IMR-90 (cell line): ENCODE measurements at regions not wholly inside any gene's neighbourhood (a gene's known extent, or its start where the extent isn't known, plus 50 kb on each side); places are given as distances from the start of the nearest gene placed in this dataset.

Source experiments
- ATAC-seq: fragments of 200-7000 bp; cut with Tn5 transposase; 2 replicates; pipeline ENCODE4 v1.9.1; 2020; ENCODE audit warnings: low read depth, mild to moderate bottlenecking, moderate library complexity
- BruUV-seq: library from RNA; stranded (reverse); fragments of 400-500 nt; replicated peaks from 2 replicates; lab custom pipeline; 2021; lab: Mats Ljungman, UMichigan
- CTCF ChIA-PET: fragments of 300-600 bp; formaldehyde crosslinking; extraction: SDS; loops from one replicate; lab custom pipeline; 2021; ENCODE audit warnings: antibody characterized with exemption; lab: Yijun Ruan, JAX
- POLR2A ChIA-PET: fragments of 300-600 bp; sonication (Branson Sonifier 250); formaldehyde crosslinking; loops from one replicate; lab custom pipeline; 2022; ENCODE audit warnings: antibody characterized with exemption; ENCODE audit not compliant: unreplicated experiment; lab: Charles Lee
- DNase-seq: peaks from one replicate; pipeline ENCODE4 v3.0.0; 2013
- H2AFZ ChIP-seq: replicated peaks from 2 replicates; pipeline ENCODE3; 2013; ENCODE audit warnings: low read length, mild to moderate bottlenecking; ENCODE audit not compliant: poor library complexity
- H2AK5ac ChIP-seq: 2 replicates; pipeline ENCODE4 v1.6.1; 2013; ENCODE audit warnings: low read depth, low read length, inconsistent platforms
- H2AK9ac ChIP-seq: replicated peaks from 2 replicates; pipeline ENCODE3; 2013; ENCODE audit warnings: mild to moderate bottlenecking, low read depth, low read length, moderate library complexity; ENCODE audit not compliant: poor library complexity
- H2BK120ac ChIP-seq: 2 replicates; pipeline ENCODE4 v1.6.1; 2013; ENCODE audit warnings: low read depth, low read length, inconsistent platforms
- H2BK15ac ChIP-seq: 3 replicates; pipeline ENCODE4 v1.6.1; 2013; ENCODE audit warnings: low read depth, low read length, inconsistent platforms
- H2BK20ac ChIP-seq: 2 replicates; pipeline ENCODE4 v1.6.1; 2013; ENCODE audit warnings: low read depth, mild to moderate bottlenecking, inconsistent platforms, low read length, moderate library complexity
- H2BK5ac ChIP-seq: 2 replicates; pipeline ENCODE4 v1.6.1; 2013; ENCODE audit warnings: mild to moderate bottlenecking, low read depth, low read length, inconsistent platforms; ENCODE audit not compliant: poor library complexity, severe bottlenecking
- H3K14ac ChIP-seq: replicated peaks from 2 replicates; pipeline ENCODE4 v1.6.1; 2013; ENCODE audit warnings: low read depth, low read length, inconsistent platforms
- H3K18ac ChIP-seq: 2 replicates; pipeline ENCODE4 v1.6.1; 2013; ENCODE audit warnings: low read depth, low read length, control low read depth
- H3K23ac ChIP-seq: 2 replicates; pipeline ENCODE4 v1.6.1; 2013; ENCODE audit warnings: low read depth, low read length, inconsistent platforms
- H3K27ac ChIP-seq: 2 replicates; pipeline ENCODE4 v1.5.1; 2013; ENCODE audit warnings: mild to moderate bottlenecking, control low read depth, low read length; ENCODE audit not compliant: insufficient read depth
- H3K27me3 ChIP-seq: 2 replicates; pipeline ENCODE4 v1.6.1; 2013; ENCODE audit warnings: low read length; ENCODE audit not compliant: control insufficient read depth, insufficient read depth
- H3K36me3 ChIP-seq: 2 replicates; pipeline ENCODE4 v1.6.1; 2013; ENCODE audit warnings: low read length, mixed read lengths; ENCODE audit not compliant: control insufficient read depth, insufficient read depth
- H3K4ac ChIP-seq: 2 replicates; pipeline ENCODE4 v1.6.1; 2013; ENCODE audit warnings: low read depth, low read length, inconsistent platforms
- H3K4me1 ChIP-seq: 2 replicates; pipeline ENCODE4 v1.6.1; 2013; ENCODE audit warnings: low read length, mixed read lengths; ENCODE audit not compliant: control insufficient read depth, insufficient read depth
- H3K4me2 ChIP-seq: 2 replicates; pipeline ENCODE4 v1.6.1; 2013; ENCODE audit warnings: low read depth, mild to moderate bottlenecking, control low read depth, low read length, moderate library complexity
- H3K4me3 ChIP-seq: 2 replicates; pipeline ENCODE4 v1.5.1; 2013; ENCODE audit warnings: low read depth, mild to moderate bottlenecking, control low read depth, low read length, moderate library complexity; ENCODE audit not compliant: insufficient read depth
- H3K56ac ChIP-seq: 2 replicates; pipeline ENCODE4 v1.6.1; 2013; ENCODE audit warnings: low read length, inconsistent platforms; ENCODE audit not compliant: insufficient read depth; ENCODE audit errors: extremely low read depth
- H3K79me1 ChIP-seq, 2 experiments: 2 replicates each; pipeline ENCODE4 v1.6.1; 2013; ENCODE audit warnings: low read length in 2 of 2, inconsistent platforms in 1 of 2, low read depth in 1 of 2
- H3K9ac ChIP-seq: 2 replicates; pipeline ENCODE4 v1.6.1; 2013; ENCODE audit warnings: low read depth, low read length, control low read depth
- H3K9me1 ChIP-seq: 2 replicates; pipeline ENCODE4 v1.6.1; 2013; ENCODE audit warnings: low read length, inconsistent platforms; ENCODE audit not compliant: insufficient read depth
- H3K9me3 ChIP-seq: 2 replicates; pipeline ENCODE4 v1.6.1; 2013; ENCODE audit warnings: low read length; ENCODE audit not compliant: control insufficient read depth, insufficient read depth
- H4K20me1 ChIP-seq: 2 replicates; pipeline ENCODE4 v1.6.1; 2013; ENCODE audit warnings: low read length, inconsistent platforms; ENCODE audit not compliant: insufficient read depth
- H4K5ac ChIP-seq: 2 replicates; pipeline ENCODE4 v1.6.1; 2013; ENCODE audit warnings: mild to moderate bottlenecking, low read depth, low read length, control low read depth
- H4K8ac ChIP-seq, 2 experiments: 2 replicates each; pipeline ENCODE4 v1.6.1; 2013; ENCODE audit warnings: low read depth in 2 of 2, low read length in 2 of 2, control low read depth in 1 of 2, inconsistent platforms in 1 of 2
- H4K91ac ChIP-seq: 2 replicates; pipeline ENCODE4 v1.6.1; 2013; ENCODE audit warnings: low read depth, low read length, inconsistent platforms; ENCODE audit not compliant: insufficient read depth
- BHLHE40 ChIP-seq: fragments of 150-350 bp; IDR thresholded peaks from 2 replicates; pipeline ENCODE4 v1.6.1; 2016; ENCODE audit warnings: mild to moderate bottlenecking, low read depth, low read length
- CEBPB ChIP-seq: IDR thresholded peaks from 2 replicates; pipeline ENCODE4 v1.6.1; 2012; ENCODE audit warnings: low read depth, low read length, improper control_type of control experiment
- CHD1 ChIP-seq: IDR thresholded peaks from 2 replicates; pipeline ENCODE4 v1.6.1; 2012; ENCODE audit warnings: low read depth, low read length, improper control_type of control experiment
- FOS ChIP-seq: fragments of 150-350 bp; IDR thresholded peaks from 2 replicates; pipeline ENCODE4 v1.6.1; 2016; ENCODE audit warnings: low read depth, low read length
- MAFK ChIP-seq: IDR thresholded peaks from 2 replicates; pipeline ENCODE4 v1.6.1; 2012; ENCODE audit warnings: low read depth, low read length, improper control_type of control experiment
- MAZ ChIP-seq: IDR thresholded peaks from 2 replicates; pipeline ENCODE4 v1.6.1; 2012; ENCODE audit warnings: low read depth, mild to moderate bottlenecking, low read length, improper control_type of control experiment, moderate library complexity, borderline replicate concordance
- MXI1 ChIP-seq: IDR thresholded peaks from 2 replicates; pipeline ENCODE4 v1.6.1; 2012; ENCODE audit warnings: low read depth, mild to moderate bottlenecking, low read length, moderate library complexity, borderline replicate concordance
- NFE2L2 ChIP-seq: fragments of 150-350 bp; IDR thresholded peaks from 2 replicates; pipeline ENCODE4 v1.6.1; 2016; ENCODE audit warnings: low read depth, mild to moderate bottlenecking, low read length
- POLR2A ChIP-seq: IDR thresholded peaks from 2 replicates; pipeline ENCODE4 v1.6.1; 2012; ENCODE audit warnings: mild to moderate bottlenecking, low read depth, low read length
- RAD21 ChIP-seq: IDR thresholded peaks from 2 replicates; pipeline ENCODE4 v1.6.1; 2012; ENCODE audit warnings: low read length, improper control_type of control experiment
- RCOR1 ChIP-seq: IDR thresholded peaks from 2 replicates; pipeline ENCODE4 v1.6.1; 2012; ENCODE audit warnings: mild to moderate bottlenecking, low read length, improper control_type of control experiment; ENCODE audit not compliant: insufficient replicate concordance
- RFX5 ChIP-seq: IDR thresholded peaks from 2 replicates; pipeline ENCODE4 v1.8.0; 2012; ENCODE audit warnings: low read depth, mild to moderate bottlenecking, low read length, moderate library complexity
- SMC3 ChIP-seq: fragments of 150-350 bp; IDR thresholded peaks from 2 replicates; pipeline ENCODE4 v1.6.1; 2016; ENCODE audit warnings: low read depth, mild to moderate bottlenecking, antibody characterized with exemption, low read length, moderate library complexity
- WGBS, 2 experiments: methylation state at CpG; one replicate each; pipeline versions ENCODE4 v1.1.5 to v1.1.7; 2013; ENCODE audit warnings: missing lambda C conversion rate in 2 of 2; ENCODE audit not compliant: insufficient read length in 1 of 2; ENCODE audit errors: extremely low coverage in 2 of 2; 5-methylcytosine and 5-hydroxymethylcytosine counted together
- dilution Hi-C: fragments of 300-500 bp; cut with HindIII; formaldehyde crosslinking; loops from one replicate; pipeline ENCODE4 v1.14.3; 2018; ENCODE audit warnings: low sequenced_read_pairs; ENCODE audit not compliant: unreplicated experiment
- in situ Hi-C: fragments of 300-500 bp; cut with MboI; formaldehyde crosslinking; loops from 3 replicates; pipeline ENCODE4 v1.14.3; 2019; ENCODE audit warnings: low sequenced_read_pairs, inconsistent platforms, mixed read lengths
- intact Hi-C: fragments of 100-400 bp; cut with micrococcal nuclease; formaldehyde crosslinking; loops from 2 replicates; pipeline ENCODE4 v1.10.0; 2022
- TF ChIP-seq, protein P1 (sequence below): fragments of 150-350 bp; IDR thresholded peaks from 2 replicates; pipeline ENCODE4 v1.6.1; 2017; ENCODE audit warnings: mild to moderate bottlenecking, antibody characterized with exemption, low read length, low read depth
- TF ChIP-seq, protein P2 (sequence below): conservative IDR thresholded peaks from 2 replicates; pipeline ENCODE4 v1.5.1; 2012; ENCODE audit warnings: mild to moderate bottlenecking, low read depth, low read length, improper control_type of control experiment

DNA sequence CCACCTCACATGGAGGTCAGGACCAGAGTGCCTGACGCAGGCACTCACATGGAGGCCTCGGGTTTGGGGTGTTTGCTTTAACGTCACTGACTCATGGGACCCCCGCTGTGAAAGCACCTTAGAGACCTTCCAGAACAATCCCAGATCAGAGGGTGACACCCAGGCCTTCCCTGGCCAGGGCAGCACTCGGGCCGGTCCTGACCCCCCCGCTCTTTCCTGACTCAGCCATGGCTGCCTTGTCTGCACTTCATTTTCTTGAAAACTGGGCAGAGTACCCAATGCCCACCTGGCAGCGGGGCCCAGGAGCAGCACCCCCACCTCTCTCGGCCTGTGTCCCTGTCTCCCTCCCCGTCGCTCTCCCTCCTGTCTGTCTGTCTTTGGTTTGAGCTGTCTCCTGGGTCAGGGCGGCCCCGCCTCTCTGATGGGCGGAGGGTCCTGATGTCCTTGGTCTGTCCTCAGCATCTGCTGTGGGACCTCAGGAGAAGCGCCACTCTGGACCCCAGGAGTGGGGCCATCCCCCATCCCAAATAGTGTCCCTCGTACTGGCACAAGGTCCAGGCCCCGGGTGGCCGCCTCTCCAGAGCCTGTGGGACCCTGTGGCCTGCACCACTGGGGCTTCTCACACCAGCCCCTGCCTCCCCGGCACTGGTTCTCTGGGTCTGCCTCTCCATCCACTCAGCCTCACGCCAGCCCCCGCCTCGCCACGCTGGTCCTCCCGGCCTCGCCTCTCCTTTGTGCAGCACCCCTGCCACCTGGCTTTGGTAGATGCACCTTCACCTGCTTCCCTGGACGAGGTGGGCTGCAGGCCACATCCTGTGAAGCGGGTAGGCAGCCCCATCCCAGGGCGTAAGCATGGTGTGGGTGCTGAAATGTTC lies 55.9 kb upstream of the ZNF469 start:
- no peak overlapping the region for H3K27ac ChIP-seq
- H3K9me3 ChIP-seq = no peaks in the 10 kb centered on the region
- peak overlapping the region; percentile 76; the same call in 1 of the 2 replicates for H4K5ac ChIP-seq
- no peak overlapping the region for H3K4me2 ChIP-seq
- peak overlapping the region; percentile 94 for H4K91ac ChIP-seq
- no peak overlapping the region for H3K4me3 ChIP-seq
- peak overlapping the region; percentile 99 for H3K4ac ChIP-seq
- peak overlapping the region; percentile 35 for H2BK5ac ChIP-seq
- no peak for ATAC-seq
- no peaks in the 10 kb centered on the region for H3K27me3 ChIP-seq
- H3K9me1 ChIP-seq = peaks cover 23% of the 10 kb centered on the region
- H3K79me1 ChIP-seq = peaks cover 12 to 22% of the 10 kb centered on the region in 2 experiments; a peak in 3 of 4 replicates
- H3K23ac ChIP-seq = no peak overlapping the region
- H3K36me3 ChIP-seq = no peaks in the 10 kb centered on the region
- ChIA-PET POLR2A (no interaction called here), CTCF (no interaction called here)
- no peak for DNase-seq
- 89% methylated on average over 11 of the region's 28 CpGs; no CpG with 5 or more reads in 1 of the 2 experiments for WGBS, 2 experiments
- H2AK5ac ChIP-seq = peak overlapping the region; percentile 98
- H3K56ac ChIP-seq = no peak overlapping the region; the same call in 1 of the 2 replicates
- H3K4me1 ChIP-seq = peaks cover 8% of the 10 kb centered on the region
- H2AFZ ChIP-seq = peak overlapping the region; percentile 37
- H2BK15ac ChIP-seq = peak overlapping the region; percentile 91; the same call in 1 of the 3 replicates
- H3K9ac ChIP-seq = no peak overlapping the region
- dilution Hi-C loops (no loop called here), in situ Hi-C loops (no loop called here), intact Hi-C loops (no loop called here)
- no TSS peak for BruUV-seq
- no peak overlapping the region; the same call in 1 of the 2 replicates for H3K18ac ChIP-seq
- H2BK20ac ChIP-seq = peak overlapping the region; percentile 82
- H2AK9ac ChIP-seq = peak overlapping the region; percentile 73
- peak overlapping the region; percentile 100 for H2BK120ac ChIP-seq
- H4K20me1 ChIP-seq = no peaks in the 10 kb centered on the region
- H3K14ac ChIP-seq = peak overlapping the region; percentile 63
- H4K8ac ChIP-seq = peak overlapping the region; percentile 28 to 52; a peak in 2 of 4 replicates
- no peak for TF ChIP-seq MAZ
- TF ChIP-seq FOS = no peak
- TF ChIP-seq SMC3 = no peak
- TF ChIP-seq MXI1 = no peak
- no peak for TF ChIP-seq MAFK
- no peak for TF ChIP-seq POLR2A
- TF ChIP-seq, protein P1, sequence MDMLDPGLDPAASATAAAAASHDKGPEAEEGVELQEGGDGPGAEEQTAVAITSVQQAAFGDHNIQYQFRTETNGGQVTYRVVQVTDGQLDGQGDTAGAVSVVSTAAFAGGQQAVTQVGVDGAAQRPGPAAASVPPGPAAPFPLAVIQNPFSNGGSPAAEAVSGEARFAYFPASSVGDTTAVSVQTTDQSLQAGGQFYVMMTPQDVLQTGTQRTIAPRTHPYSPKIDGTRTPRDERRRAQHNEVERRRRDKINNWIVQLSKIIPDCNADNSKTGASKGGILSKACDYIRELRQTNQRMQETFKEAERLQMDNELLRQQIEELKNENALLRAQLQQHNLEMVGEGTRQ = no peak
- TF ChIP-seq RFX5 = no peak
- TF ChIP-seq, protein P2, sequence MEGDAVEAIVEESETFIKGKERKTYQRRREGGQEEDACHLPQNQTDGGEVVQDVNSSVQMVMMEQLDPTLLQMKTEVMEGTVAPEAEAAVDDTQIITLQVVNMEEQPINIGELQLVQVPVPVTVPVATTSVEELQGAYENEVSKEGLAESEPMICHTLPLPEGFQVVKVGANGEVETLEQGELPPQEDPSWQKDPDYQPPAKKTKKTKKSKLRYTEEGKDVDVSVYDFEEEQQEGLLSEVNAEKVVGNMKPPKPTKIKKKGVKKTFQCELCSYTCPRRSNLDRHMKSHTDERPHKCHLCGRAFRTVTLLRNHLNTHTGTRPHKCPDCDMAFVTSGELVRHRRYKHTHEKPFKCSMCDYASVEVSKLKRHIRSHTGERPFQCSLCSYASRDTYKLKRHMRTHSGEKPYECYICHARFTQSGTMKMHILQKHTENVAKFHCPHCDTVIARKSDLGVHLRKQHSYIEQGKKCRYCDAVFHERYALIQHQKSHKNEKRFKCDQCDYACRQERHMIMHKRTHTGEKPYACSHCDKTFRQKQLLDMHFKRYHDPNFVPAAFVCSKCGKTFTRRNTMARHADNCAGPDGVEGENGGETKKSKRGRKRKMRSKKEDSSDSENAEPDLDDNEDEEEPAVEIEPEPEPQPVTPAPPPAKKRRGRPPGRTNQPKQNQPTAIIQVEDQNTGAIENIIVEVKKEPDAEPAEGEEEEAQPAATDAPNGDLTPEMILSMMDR = no peak
- TF ChIP-seq NFE2L2 = no peak
- no peak for TF ChIP-seq RAD21
- TF ChIP-seq BHLHE40 = no peak
- TF ChIP-seq CEBPB = no peak
- TF ChIP-seq CHD1 = no peak
- TF ChIP-seq RCOR1 = no peak
